ENCODE measurements at regions not wholly inside any gene's neighbourhood (a gene's known extent, or its start where the extent isn't known, plus 50 kb on each side); places are given as distances from the start of the nearest gene placed in this dataset.

- Histone ChIP-seq H3K4me1 (ENCODE audit: control insufficient read depth in 4 of 4, insufficient read depth in 4 of 4, low read length in 3 of 4) (no peaks in the 10 kb centered on the region), H3K4me3 (ENCODE audit: low read depth in 1 of 3, low read length in 3 of 3) (no peak overlapping the region), H3K9ac (ENCODE audit: low read depth in 1 of 2, low read length in 2 of 2) (no peak overlapping the region), H3K9me3 (ENCODE audit: control insufficient read depth in 4 of 4, low read length in 3 of 4) (no peaks in the 10 kb centered on the region), H3K36me3 (ENCODE audit: control insufficient read depth in 4 of 4, insufficient read depth in 3 of 4, low read depth in 1 of 4, low read length in 3 of 4) (no peaks in the 10 kb centered on the region), H3K27ac (ENCODE audit: low read depth in 1 of 2, low read length in 2 of 2) (no peak overlapping the region), H3K27me3 (ENCODE audit: control insufficient read depth in 4 of 4, insufficient read depth in 4 of 4, low read length in 3 of 4) (no peaks in the 10 kb centered on the region)
- WGBS: 82% methylated on average over 1 of the region's 1 CpG
- no peak for TF ChIP-seq YY1 (IDR thresholded peaks at IDR 0.05)
- no peak for TF ChIP-seq ATF3 (IDR thresholded peaks at IDR 0.05)
- TF ChIP-seq CTCF (IDR thresholded peaks at IDR 0.05; ENCODE audit: low read depth, low read length, missing input control): no peak
- TF ChIP-seq FOXA1 (IDR thresholded peaks at IDR 0.05): no peak
- TF ChIP-seq EGR1 (IDR thresholded peaks at IDR 0.05; ENCODE audit: low read depth in 2 of 2): no peak
- no peak for TF ChIP-seq SP1 (IDR thresholded peaks at IDR 0.05)
- TF ChIP-seq ZBTB33 (IDR thresholded peaks at IDR 0.05): no peak
- no peak for TF ChIP-seq MAX (IDR thresholded peaks at IDR 0.05)
- no peak for DNase-seq (ENCODE audit: low spot score)
Observed at GRCh38 chr18:68121826-68122225, 593.1 kb downstream of the TMX3 start.

GRCh38 chr18:68121308-68121707 is 593.6 kb downstream of the TMX3 start:
- no peaks in the 10 kb centered on the region for H3K27me3 ChIP-seq (ENCODE audit: control insufficient read depth in 4 of 4, insufficient read depth in 4 of 4, low read length in 3 of 4)
- 78% methylated on average over 5 of the region's 5 CpGs for WGBS
- H3K9me3 ChIP-seq (ENCODE audit: control insufficient read depth in 4 of 4, low read length in 3 of 4): no peaks in the 10 kb centered on the region
- no peak overlapping the region for H3K4me3 ChIP-seq (ENCODE audit: low read depth in 1 of 3, low read length in 3 of 3)
- TF ChIP-seq FOXA1 (IDR thresholded peaks at IDR 0.05) (no peak), MAX (IDR thresholded peaks at IDR 0.05) (no peak), HNF4A (conservative IDR thresholded peaks at IDR 0.05) (no peak), YY1 (IDR thresholded peaks at IDR 0.05) (no peak)
- DNase-seq (ENCODE audit: low spot score): no peak
- H3K9ac ChIP-seq (ENCODE audit: low read depth in 1 of 2, low read length in 2 of 2): no peak overlapping the region
- H3K4me1 ChIP-seq (ENCODE audit: control insufficient read depth in 4 of 4, insufficient read depth in 4 of 4, low read length in 3 of 4): no peaks in the 10 kb centered on the region
- no peak overlapping the region for H3K27ac ChIP-seq (ENCODE audit: low read depth in 1 of 2, low read length in 2 of 2)
- H3K36me3 ChIP-seq (ENCODE audit: control insufficient read depth in 4 of 4, insufficient read depth in 3 of 4, low read depth in 1 of 4, low read length in 3 of 4): no peaks in the 10 kb centered on the region

GRCh38 chr18:68114989-68115388 is 598.5 kb upstream of the DSEL start:
- Histone ChIP-seq H3K36me3 (ENCODE audit: control insufficient read depth in 4 of 4, insufficient read depth in 3 of 4, low read depth in 1 of 4, low read length in 3 of 4) (no peaks in the 10 kb centered on the region), H3K27ac (ENCODE audit: low read depth in 1 of 2, low read length in 2 of 2) (no peak overlapping the region), H3K4me3 (ENCODE audit: low read depth in 1 of 3, low read length in 3 of 3) (no peak overlapping the region), H3K4me1 (ENCODE audit: control insufficient read depth in 4 of 4, insufficient read depth in 4 of 4, low read length in 3 of 4) (no peaks in the 10 kb centered on the region), H3K27me3 (ENCODE audit: control insufficient read depth in 4 of 4, insufficient read depth in 4 of 4, low read length in 3 of 4) (no peaks in the 10 kb centered on the region), H3K9ac (ENCODE audit: low read depth in 1 of 2, low read length in 2 of 2) (no peak overlapping the region), H3K9me3 (ENCODE audit: control insufficient read depth in 4 of 4, low read length in 3 of 4) (no peaks in the 10 kb centered on the region)
- TF ChIP-seq JUND (IDR thresholded peaks at IDR 0.05): no peak
- TF ChIP-seq SP1 (IDR thresholded peaks at IDR 0.05): no peak
- no peak for TF ChIP-seq EGR1 (IDR thresholded peaks at IDR 0.05; ENCODE audit: low read depth in 2 of 2)
- TF ChIP-seq CTCF (IDR thresholded peaks at IDR 0.05; ENCODE audit: low read depth, low read length, missing input control): no peak
- no peak for TF ChIP-seq YY1 (IDR thresholded peaks at IDR 0.05)
- WGBS: 84% methylated on average over 2 of the region's 2 CpGs
- DNase-seq (ENCODE audit: low spot score): no peak

Measured in liver (tissue), 8 donors.